Testis (tissue), 2 donors: ENCODE measurements at regions not wholly inside any gene's neighbourhood (a gene's known extent, or its start where the extent isn't known, plus 50 kb on each side); places are given as distances from the start of the nearest gene placed in this dataset.

Source experiments
- DNase-seq: peaks from one replicate; pipeline ENCODE4 v3.0.0-alpha.2; 2019
- H3K27ac ChIP-seq, 2 donors: fragments of 200-600 bp; sonication (generic); one replicate each; pipeline ENCODE4 v1.5.1; 2019
- H3K27me3 ChIP-seq: fragments of 200-600 bp; sonication (generic); one replicate; pipeline ENCODE4 v1.5.1; 2019
- H3K36me3 ChIP-seq: fragments of 200-600 bp; sonication (generic); one replicate; pipeline ENCODE4 v1.5.1; 2017; ENCODE audit warnings: low read depth; ENCODE audit errors: missing control alignments
- H3K4me1 ChIP-seq: fragments of 200-600 bp; sonication (generic); one replicate; pipeline ENCODE4 v1.5.1; 2019
- H3K4me3 ChIP-seq, 2 donors: fragments of 200-600 bp; sonication (generic); one replicate each; pipeline ENCODE4 v1.5.1; 2017 to 2019
- H3K9me3 ChIP-seq: fragments of 200-600 bp; sonication (generic); one replicate; pipeline ENCODE4 v1.5.1; 2017
- CTCF ChIP-seq, 3 experiments: fragments of 450-650 bp in 2 of 3; fragments of 200-600 bp in 1 of 3; sonication (generic) in 1 of 3; IDR thresholded peaks; one replicate each; pipeline ENCODE4 v1.5.1; 2016 to 2019; ENCODE audit warnings: antibody characterized with exemption in 3 of 3, mild to moderate bottlenecking in 2 of 3, moderate library complexity in 1 of 3
- POLR2A ChIP-seq: fragments of 450-650 bp; IDR thresholded peaks from one replicate; pipeline ENCODE4 v1.6.1; 2017; ENCODE audit warnings: antibody characterized with exemption, mild to moderate bottlenecking, moderate library complexity
- WGBS, 2 donors: methylation state at CpG; one replicate each; pipeline ENCODE4 v1.1.5; 2018; 5-methylcytosine and 5-hydroxymethylcytosine counted together
- intact Hi-C: fragments of 100-400 bp; cut with DNase I; formaldehyde crosslinking; loops from one replicate; pipeline ENCODE4 v1.15.1; 2023; ENCODE audit warnings: low total_unique reads

- no peak overlapping the region for H3K4me3 ChIP-seq
- TF ChIP-seq POLR2A: no peak
- TF ChIP-seq CTCF (IDR thresholded peaks at IDR 0.05): no peak
- no peak for DNase-seq
- H3K36me3 ChIP-seq: no peaks in the 10 kb centered on the region
- H3K9me3 ChIP-seq: no peaks in the 10 kb centered on the region
- WGBS, 2 donors: 64 to 65% methylated on average over 3 of the region's 3 CpGs
- no peaks in the 10 kb centered on the region for H3K27me3 ChIP-seq
- no peak overlapping the region for H3K27ac ChIP-seq
- intact Hi-C loops: no loop called here
- no peaks in the 10 kb centered on the region for H3K4me1 ChIP-seq
Observed at GRCh38 chr2:194745557-194746146, 911.4 kb upstream of the SLC39A10 start.

GRCh38 chr2:194742706-194743105, 914.3 kb upstream of the SLC39A10 start:
- H3K4me3 ChIP-seq: no peak overlapping the region
- intact Hi-C loops: no loop called here
- H3K9me3 ChIP-seq: no peaks in the 10 kb centered on the region
- no peak for TF ChIP-seq POLR2A
- TF ChIP-seq CTCF (IDR thresholded peaks at IDR 0.05): no peak
- 93 to 94% methylated on average over 2 of the region's 2 CpGs for WGBS, 2 donors
- H3K27ac ChIP-seq: no peak overlapping the region
- no peaks in the 10 kb centered on the region for H3K4me1 ChIP-seq
- H3K36me3 ChIP-seq: no peaks in the 10 kb centered on the region
- DNase-seq: no peak
- H3K27me3 ChIP-seq: no peaks in the 10 kb centered on the region

- intact Hi-C loops: no loop called here
- no peaks in the 10 kb centered on the region for H3K4me1 ChIP-seq
- DNase-seq: no peak
- no peaks in the 10 kb centered on the region for H3K36me3 ChIP-seq
- no peak for TF ChIP-seq CTCF (IDR thresholded peaks at IDR 0.05)
- TF ChIP-seq POLR2A: no peak
- no peak overlapping the region for H3K27ac ChIP-seq
- no peaks in the 10 kb centered on the region for H3K9me3 ChIP-seq
- no peaks in the 10 kb centered on the region for H3K27me3 ChIP-seq
- WGBS, 2 donors: 84 to 88% methylated on average over 3 of the region's 3 CpGs
- H3K4me3 ChIP-seq: no peak overlapping the region
Observed at GRCh38 chr2:194739217-194739616, 917.8 kb upstream of the SLC39A10 start.

- DNase-seq: no peak
- Histone ChIP-seq H3K27ac (no peak overlapping the region), H3K36me3 (no peaks in the 10 kb centered on the region), H3K4me1 (no peaks in the 10 kb centered on the region), H3K4me3 (no peak overlapping the region), H3K27me3 (no peaks in the 10 kb centered on the region), H3K9me3 (no peaks in the 10 kb centered on the region)
- WGBS, 2 donors: 83 to 87% methylated on average over 2 of the region's 2 CpGs
- no peak for TF ChIP-seq POLR2A
- TF ChIP-seq CTCF (IDR thresholded peaks at IDR 0.05): no peak
- intact Hi-C loops: no loop called here
Observed at GRCh38 chr2:194735837-194736542, 921.0 kb upstream of the SLC39A10 start.

- TF ChIP-seq POLR2A: no peak
- TF ChIP-seq CTCF (IDR thresholded peaks at IDR 0.05): no peak
- intact Hi-C loops: no loop called here
- Histone ChIP-seq H3K4me1 (no peaks in the 10 kb centered on the region), H3K27me3 (no peaks in the 10 kb centered on the region), H3K27ac (no peak overlapping the region), H3K9me3 (no peaks in the 10 kb centered on the region), H3K4me3 (no peak overlapping the region), H3K36me3 (no peaks in the 10 kb centered on the region)
- 83 to 88% methylated on average over 1 of the region's 1 CpG for WGBS, 2 donors
- no peak for DNase-seq
Observed at GRCh38 chr2:194730266-194730665, 926.8 kb upstream of the SLC39A10 start.
